ENCODE measurements at regions not wholly inside any gene's neighbourhood (a gene's known extent, or its start where the extent isn't known, plus 50 kb on each side); places are given as distances from the start of the nearest gene placed in this dataset.

GRCh38 chr5:142479150-142479549 is 154.3 kb upstream of the SPRY4 start:
- TF ChIP-seq, protein P1, sequence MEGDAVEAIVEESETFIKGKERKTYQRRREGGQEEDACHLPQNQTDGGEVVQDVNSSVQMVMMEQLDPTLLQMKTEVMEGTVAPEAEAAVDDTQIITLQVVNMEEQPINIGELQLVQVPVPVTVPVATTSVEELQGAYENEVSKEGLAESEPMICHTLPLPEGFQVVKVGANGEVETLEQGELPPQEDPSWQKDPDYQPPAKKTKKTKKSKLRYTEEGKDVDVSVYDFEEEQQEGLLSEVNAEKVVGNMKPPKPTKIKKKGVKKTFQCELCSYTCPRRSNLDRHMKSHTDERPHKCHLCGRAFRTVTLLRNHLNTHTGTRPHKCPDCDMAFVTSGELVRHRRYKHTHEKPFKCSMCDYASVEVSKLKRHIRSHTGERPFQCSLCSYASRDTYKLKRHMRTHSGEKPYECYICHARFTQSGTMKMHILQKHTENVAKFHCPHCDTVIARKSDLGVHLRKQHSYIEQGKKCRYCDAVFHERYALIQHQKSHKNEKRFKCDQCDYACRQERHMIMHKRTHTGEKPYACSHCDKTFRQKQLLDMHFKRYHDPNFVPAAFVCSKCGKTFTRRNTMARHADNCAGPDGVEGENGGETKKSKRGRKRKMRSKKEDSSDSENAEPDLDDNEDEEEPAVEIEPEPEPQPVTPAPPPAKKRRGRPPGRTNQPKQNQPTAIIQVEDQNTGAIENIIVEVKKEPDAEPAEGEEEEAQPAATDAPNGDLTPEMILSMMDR (conservative IDR thresholded peaks at IDR 0.05; ENCODE audit: low read depth, low read length), result no peak
- TF ChIP-seq EZH2 (IDR thresholded peaks at IDR 0.05; ENCODE audit: low read length, unreplicated experiment) (no peak), EZH2phosphoT487 (IDR thresholded peaks at IDR 0.05; ENCODE audit: borderline replicate concordance, low read length) (no peak)

All from PC-3 (cell line).